Calu3 (cell line): ENCODE measurements at regions not wholly inside any gene's neighbourhood (a gene's known extent, or its start where the extent isn't known, plus 50 kb on each side); places are given as distances from the start of the nearest gene placed in this dataset.

Experiments
- BruUV-seq: library from RNA; stranded (reverse); fragments of 400-500 nt; replicated peaks from 2 replicates; lab custom pipeline; 2021; lab: Mats Ljungman, UMichigan
- CTCF ChIA-PET: fragments of 300-600 bp; sonication (Branson Sonifier 250); formaldehyde crosslinking; loops from one replicate; lab custom pipeline; 2022; ENCODE audit warnings: antibody characterized with exemption; lab: Charles Lee
- DNase-seq: peaks from one replicate; pipeline ENCODE4 v3.0.0; 2022
- H3K27ac Mint-ChIP-seq: one replicate; pipeline ENCODE4 v1.8.0; 2022; ENCODE audit warnings: mixed read lengths; ENCODE audit not compliant: unreplicated experiment
- H3K27me3 Mint-ChIP-seq: one replicate; pipeline ENCODE4 v1.8.0; 2022; ENCODE audit warnings: mixed read lengths; ENCODE audit not compliant: unreplicated experiment
- H3K36me3 Mint-ChIP-seq: one replicate; pipeline ENCODE4 v1.8.0; 2022; ENCODE audit warnings: mild to moderate bottlenecking, moderate library complexity, mixed read lengths; ENCODE audit not compliant: insufficient read depth, unreplicated experiment
- H3K4me1 Mint-ChIP-seq: one replicate; pipeline ENCODE4 v1.8.0; 2022; ENCODE audit warnings: mild to moderate bottlenecking, low read depth, mixed read lengths; ENCODE audit not compliant: unreplicated experiment
- H3K4me3 Mint-ChIP-seq: one replicate; pipeline ENCODE4 v1.8.0; 2022; ENCODE audit warnings: mild to moderate bottlenecking, low read depth, moderate library complexity, mixed read lengths; ENCODE audit not compliant: unreplicated experiment
- H3K9me3 Mint-ChIP-seq: one replicate; pipeline ENCODE4 v1.8.0; 2022; ENCODE audit warnings: low read depth, mixed read lengths; ENCODE audit not compliant: unreplicated experiment
- CTCF ChIP-seq: fragments of 200-600 bp; IDR thresholded peaks from one replicate; pipeline ENCODE4 v1.8.0; 2022; ENCODE audit warnings: antibody characterized with exemption; ENCODE audit not compliant: unreplicated experiment
- intact Hi-C: fragments of 100-400 bp; cut with micrococcal nuclease; formaldehyde crosslinking; loops from one replicate; pipeline ENCODE4 v1.10.0; 2022; ENCODE audit not compliant: unreplicated experiment

GRCh38 chr2:41313082-41313481 is 734.7 kb upstream of the PKDCC start:
- Mint-ChIP-seq H3K4me3 (no peak overlapping the region), H3K27me3 (no peaks in the 10 kb centered on the region), H3K27ac (no peak overlapping the region), H3K36me3 (no peaks in the 10 kb centered on the region), H3K9me3 (peaks cover 3% of the 10 kb centered on the region), H3K4me1 (no peaks in the 10 kb centered on the region)
- BruUV-seq: no TSS peak
- intact Hi-C loops: no loop called here
- no peak for TF ChIP-seq CTCF
- DNase-seq: no peak
- CTCF ChIA-PET: interaction anchor here (0.6 kb wide), 1 partner anchor 1135 kb away, joined by 3 read pairs; no protein-coding TSS in a partner anchor

GRCh38 chr2:41314511-41315070 is 733.2 kb upstream of the PKDCC start:
- no peak for TF ChIP-seq CTCF
- no peaks in the 10 kb centered on the region for H3K4me1 Mint-ChIP-seq
- H3K9me3 Mint-ChIP-seq: peaks cover 3% of the 10 kb centered on the region
- H3K36me3 Mint-ChIP-seq: no peaks in the 10 kb centered on the region
- H3K27me3 Mint-ChIP-seq: no peaks in the 10 kb centered on the region
- no peak overlapping the region for H3K4me3 Mint-ChIP-seq
- CTCF ChIA-PET: no interaction called here
- no peak for DNase-seq
- H3K27ac Mint-ChIP-seq: no peak overlapping the region
- no TSS peak for BruUV-seq
- intact Hi-C loops: no loop called here

- Mint-ChIP-seq H3K9me3 (no peaks in the 10 kb centered on the region), H3K4me3 (no peak overlapping the region), H3K27me3 (no peaks in the 10 kb centered on the region), H3K36me3 (no peaks in the 10 kb centered on the region), H3K4me1 (no peaks in the 10 kb centered on the region), H3K27ac (no peak overlapping the region)
- TF ChIP-seq CTCF: no peak
- intact Hi-C loops: no loop called here
- DNase-seq: no peak
- CTCF ChIA-PET: no interaction called here
- BruUV-seq: no TSS peak
Observed at GRCh38 chr2:41319437-41319836, 728.4 kb upstream of the PKDCC start.

GRCh38 chr2:41320491-41320890 is 727.3 kb upstream of the PKDCC start:
- DNase-seq: no peak
- CTCF ChIA-PET: no interaction called here
- Mint-ChIP-seq H3K4me3 (no peak overlapping the region), H3K9me3 (no peaks in the 10 kb centered on the region), H3K36me3 (no peaks in the 10 kb centered on the region), H3K27me3 (no peaks in the 10 kb centered on the region), H3K4me1 (no peaks in the 10 kb centered on the region), H3K27ac (no peak overlapping the region)
- intact Hi-C loops: no loop called here
- BruUV-seq: no TSS peak
- no peak for TF ChIP-seq CTCF
